HG03460 (cell line): ENCODE measurements at regions not wholly inside any gene's neighbourhood (a gene's known extent, or its start where the extent isn't known, plus 50 kb on each side); places are given as distances from the start of the nearest gene placed in this dataset.
"Not testable (repeated sequence)": the region's sequence is repeated elsewhere in the genome, so short reads cannot be mapped to it uniquely, and the experiment has no call there.

Experiments used
- ATAC-seq: cut with Tn5 transposase; IDR thresholded peaks from one replicate; pipeline ENCODE4 v1.9.1; 2021; ENCODE audit not compliant: unreplicated experiment

GRCh38 chr4:170729236-170729635 lies 639.5 kb upstream of the AADAT start:
- ATAC-seq = no peak

GRCh38 chr4:170724191-170724590 lies 634.4 kb upstream of the AADAT start:
- ATAC-seq = no peak

GRCh38 chr4:170723171-170723570 lies 633.4 kb upstream of the AADAT start:
- no peak for ATAC-seq

- no peak for ATAC-seq
These were observed 632.1 kb upstream of the AADAT start for GRCh38 chr4:170721812-170722373.

DNA sequence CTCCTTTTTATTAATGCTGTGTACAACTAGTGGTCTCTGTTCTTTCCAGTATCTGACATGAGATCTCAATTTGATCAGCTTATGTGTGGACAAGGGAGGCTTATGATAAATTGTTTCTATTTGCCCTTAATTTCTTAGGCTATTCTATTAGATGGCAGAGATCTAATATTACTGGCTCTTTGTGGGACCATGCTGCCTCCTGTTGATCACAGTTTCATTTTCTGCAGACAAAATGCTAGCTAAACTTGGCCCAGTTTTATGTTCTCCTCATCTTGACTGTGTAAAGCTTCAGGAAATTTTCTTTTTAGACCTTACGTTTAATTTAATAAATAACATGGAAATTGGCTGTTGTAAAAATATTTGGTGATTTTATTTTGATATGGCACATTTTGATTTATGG lies 627.1 kb upstream of the AADAT start:
- ATAC-seq = no peak

DNA sequence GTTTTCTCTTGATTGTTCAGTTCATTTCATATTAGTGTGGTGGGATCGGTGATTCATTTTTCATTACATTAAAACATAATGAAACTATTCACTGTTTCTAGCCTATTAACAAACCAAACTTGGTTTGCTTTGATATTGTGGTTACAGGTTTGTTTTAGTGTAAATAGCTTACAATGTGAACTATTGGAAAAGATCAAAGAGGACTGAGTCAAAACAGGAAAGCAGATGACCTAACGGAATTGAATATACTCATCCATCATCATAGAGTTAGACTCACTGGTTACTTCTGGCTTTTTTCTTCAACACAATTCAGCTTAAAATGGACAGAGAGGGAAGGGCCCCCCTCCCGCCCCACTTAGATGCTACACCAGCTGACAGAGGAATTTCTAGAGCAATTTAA lies 616.2 kb upstream of the AADAT start:
- no peak for ATAC-seq

DNA sequence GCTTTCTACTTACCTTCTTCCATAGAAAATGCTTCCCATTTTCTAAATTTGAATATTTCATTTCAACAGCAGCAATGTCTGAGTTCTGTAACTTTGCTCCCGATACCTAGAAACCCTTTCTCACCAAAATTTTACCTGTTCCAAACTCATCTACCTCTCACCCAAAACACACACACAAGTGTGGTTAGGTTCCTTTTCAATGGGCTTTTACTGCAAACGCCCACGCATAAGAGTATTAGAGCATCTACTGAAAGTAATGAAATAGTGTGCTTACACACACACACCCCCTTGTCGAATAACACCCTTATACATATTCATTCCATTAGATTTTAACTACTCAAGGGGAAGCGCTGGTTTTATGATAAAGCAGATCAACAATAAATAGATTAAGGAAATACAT lies 610.3 kb upstream of the AADAT start:
- no peak for ATAC-seq

- peak; percentile 62 for ATAC-seq
These were observed 608.6 kb upstream of the AADAT start for GRCh38 chr4:170698334-170698733.

GRCh38 chr4:170697845-170698244 lies 608.1 kb upstream of the AADAT start:
- ATAC-seq = peak; percentile 38

DNA sequence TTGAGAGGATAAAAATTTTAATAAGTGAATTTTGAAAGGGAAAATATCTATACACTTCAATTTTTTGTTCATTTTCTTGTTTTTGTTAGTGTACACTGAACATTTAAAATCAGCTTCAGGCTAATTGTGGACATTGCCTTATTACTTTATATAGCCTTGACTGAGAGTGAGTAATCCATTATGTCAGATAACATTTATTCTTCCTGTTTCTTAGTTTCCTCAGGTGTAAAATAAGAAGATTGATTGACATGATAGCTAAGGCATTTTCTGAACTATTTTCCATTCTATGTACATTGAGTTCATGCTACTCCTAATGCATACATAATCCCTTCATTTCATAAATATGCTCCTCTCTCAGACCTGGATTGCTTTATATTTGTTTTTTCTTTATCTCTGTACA lies 607.3 kb upstream of the AADAT start:
- ATAC-seq = no peak

- ATAC-seq = no peak
These were observed 601.4 kb upstream of the AADAT start for GRCh38 chr4:170691168-170691567.

DNA sequence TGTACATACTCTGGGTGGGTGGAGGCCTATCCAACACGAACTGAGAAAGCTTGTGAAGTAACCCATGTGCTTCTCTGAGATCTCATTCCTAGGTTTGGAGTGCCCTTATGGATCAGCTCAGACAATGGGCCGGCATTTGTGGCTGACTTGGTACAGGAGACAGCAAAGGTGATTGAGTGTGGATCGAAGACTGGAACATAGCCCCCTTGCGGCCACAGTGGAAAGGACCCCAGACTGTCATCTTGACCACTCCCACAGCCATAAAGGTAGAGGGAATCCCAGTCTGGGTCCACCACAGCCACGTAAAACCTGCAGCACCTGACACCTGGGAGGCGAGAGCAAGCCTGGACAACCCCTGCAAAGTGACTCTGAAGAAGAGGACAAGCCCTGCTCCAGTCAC lies 598.0 kb upstream of the AADAT start:
- no peak for ATAC-seq

DNA sequence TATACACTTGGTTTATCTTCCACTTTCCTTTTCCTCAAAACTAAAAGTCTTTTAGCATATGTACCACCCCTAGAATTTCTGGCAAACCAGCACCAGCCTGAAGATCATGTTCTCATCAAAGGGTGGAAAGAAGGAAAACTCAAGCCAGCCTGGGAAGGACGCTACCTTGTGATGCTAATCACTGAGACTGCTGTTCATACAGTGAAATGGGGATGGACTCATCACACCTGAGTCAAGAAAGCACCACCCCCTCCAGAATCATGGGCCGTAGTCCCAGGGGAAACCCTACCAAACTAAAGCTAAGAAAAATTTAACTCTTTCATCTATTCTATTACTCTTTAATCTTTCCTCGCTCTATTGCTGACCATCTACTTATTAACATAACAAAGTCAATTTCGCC lies 595.9 kb upstream of the AADAT start:
- not testable (repeated sequence) for ATAC-seq

DNA sequence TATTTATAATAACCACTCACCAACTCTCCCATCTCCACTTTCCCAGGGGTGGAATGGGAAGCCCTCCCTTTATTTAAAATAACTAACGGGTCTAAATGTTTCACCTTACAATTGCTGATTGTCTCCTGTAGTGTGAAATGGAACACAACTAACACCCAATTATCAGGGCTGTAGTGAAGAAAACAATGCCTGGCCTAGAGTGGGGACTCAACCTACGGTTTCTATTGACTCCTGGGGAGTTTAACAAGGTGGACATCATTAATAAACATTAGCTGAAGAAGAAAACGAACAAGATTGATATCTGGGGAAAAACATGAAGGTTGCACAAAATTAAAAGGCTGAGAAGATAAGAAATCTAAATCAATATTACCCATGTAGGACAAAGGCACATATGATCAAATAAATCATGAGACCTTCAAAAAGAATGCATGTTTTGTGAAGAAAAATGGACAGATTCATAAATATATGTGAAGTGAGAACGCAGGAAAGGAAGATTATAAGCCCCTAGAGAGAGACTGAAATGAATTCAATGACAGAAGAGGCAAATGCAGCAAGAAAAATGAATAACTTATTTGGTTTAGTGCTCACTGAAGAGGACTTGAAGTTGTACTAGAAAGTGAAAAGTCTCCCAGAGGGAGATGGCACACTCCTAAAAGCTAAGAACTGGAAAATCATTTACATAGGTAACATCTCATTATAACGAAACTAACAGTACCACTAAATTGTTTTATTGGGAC lies 593.0 kb upstream of the AADAT start:
- ATAC-seq = no peak

- not testable (repeated sequence) for ATAC-seq
These were observed 592.3 kb upstream of the AADAT start for GRCh38 chr4:170682087-170682486.

DNA sequence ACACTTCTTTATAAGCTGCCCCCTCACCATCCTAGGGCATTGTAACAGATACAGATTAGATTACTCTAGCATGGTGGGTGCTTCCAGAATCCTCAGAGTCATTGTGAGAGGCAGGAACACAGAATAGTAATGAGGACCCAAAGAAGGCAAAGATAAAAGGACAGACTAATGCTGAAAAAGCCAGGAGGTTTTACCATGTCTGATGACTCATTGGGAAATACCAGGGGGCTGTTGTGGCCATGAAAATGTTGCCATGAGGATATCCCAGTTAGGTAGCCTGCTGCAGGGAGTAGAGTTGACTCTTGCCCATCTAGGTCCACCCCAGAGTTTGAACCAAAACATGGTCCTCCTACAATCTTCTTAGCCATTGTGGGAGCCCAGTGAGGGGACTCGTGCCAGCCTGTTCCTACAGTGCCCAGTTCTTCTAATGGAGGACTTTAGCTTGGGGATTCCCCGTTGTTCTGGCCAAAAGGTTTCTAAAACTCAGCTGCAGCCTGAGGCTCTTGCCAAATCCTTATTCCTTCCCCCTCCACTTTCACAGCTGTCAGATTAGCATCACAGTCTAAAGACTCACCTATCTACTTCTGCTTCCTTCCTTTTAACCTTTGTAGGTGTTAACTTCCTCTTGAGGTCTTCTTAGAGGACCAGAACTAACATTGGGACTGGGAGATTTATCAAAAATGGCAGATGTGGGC lies 586.0 kb upstream of the AADAT start:
- ATAC-seq = peak; percentile 65

DNA sequence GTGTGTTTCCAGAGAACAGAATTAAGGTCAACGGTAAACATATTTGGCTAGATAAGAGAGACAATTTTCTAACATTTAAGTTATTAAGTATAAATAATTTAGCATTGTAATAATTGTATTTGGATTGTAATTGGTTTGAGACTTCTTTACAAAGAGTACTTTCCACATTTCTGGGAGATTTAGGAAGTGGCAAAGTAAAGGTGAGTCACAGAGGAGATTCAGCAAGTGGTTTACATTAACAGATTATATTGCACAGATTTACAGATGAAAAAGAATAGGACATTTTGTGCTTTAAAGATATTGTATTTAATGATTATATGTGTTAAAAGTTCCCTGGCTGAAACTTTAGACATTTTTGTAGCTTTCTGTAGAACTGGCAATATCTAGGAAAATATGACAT lies 584.4 kb upstream of the AADAT start:
- ATAC-seq = no peak

- no peak for ATAC-seq
These were observed 582.7 kb upstream of the AADAT start for GRCh38 chr4:170672381-170672965.

- ATAC-seq = no peak
These were observed 581.4 kb upstream of the AADAT start for GRCh38 chr4:170671171-170671570.

- no peak for ATAC-seq
These were observed 578.1 kb upstream of the AADAT start for GRCh38 chr4:170667814-170668213.

DNA sequence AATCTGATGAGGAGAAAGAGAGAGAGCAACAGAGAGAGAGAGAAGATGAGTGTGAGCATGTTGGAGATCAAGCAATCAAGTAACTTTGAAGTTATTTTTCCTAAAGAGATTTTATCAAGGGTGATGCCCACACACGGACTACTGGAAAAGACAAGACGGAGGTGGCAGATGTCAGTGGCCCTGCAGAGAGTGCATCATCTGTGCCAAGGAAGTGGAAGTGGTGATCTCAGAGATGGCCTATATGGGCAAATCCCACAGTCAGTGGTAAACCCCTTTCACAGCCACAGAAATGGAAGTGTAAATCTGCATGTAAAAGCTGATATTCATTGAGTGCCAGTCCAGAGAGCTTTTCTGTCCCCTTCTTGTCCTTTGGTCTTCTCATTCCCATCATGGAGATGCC lies 577.2 kb upstream of the AADAT start:
- peak; percentile 66 for ATAC-seq

DNA sequence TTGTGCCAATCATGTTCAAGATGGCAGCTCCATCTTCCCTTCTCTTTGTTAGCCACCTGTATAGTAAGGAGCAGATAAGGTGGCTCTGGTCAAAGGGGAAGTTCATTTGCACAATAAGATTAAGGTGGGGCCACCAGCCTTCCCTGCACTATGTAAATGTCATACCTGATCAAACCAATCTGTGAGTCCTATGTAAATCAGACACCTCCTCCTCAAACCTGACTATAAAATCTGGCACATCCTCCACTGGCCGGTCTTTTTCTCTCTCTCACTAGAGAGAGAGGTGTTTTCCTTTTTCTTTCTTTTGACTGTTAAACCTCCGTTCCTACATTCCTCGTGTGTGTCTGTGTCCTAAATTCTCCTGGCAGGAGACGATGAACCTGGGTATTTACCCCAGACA lies 572.5 kb upstream of the AADAT start:
- no peak for ATAC-seq
